T-cell (primary cell): ENCODE measurements at regions not wholly inside any gene's neighbourhood (a gene's known extent, or its start where the extent isn't known, plus 50 kb on each side); places are given as distances from the start of the nearest gene placed in this dataset.

Experiments
- ATAC-seq, 4 experiments: fragments of 200-7000 bp in 3 of 4; fragments of 150-1000 bp in 1 of 4; cut with Tn5 transposase; replicated peaks in 1 of 4; 1 replicate in 3 of 4; 2 replicates in 1 of 4; pipeline ENCODE4 v1.10.0; 2021; ENCODE audit warnings: moderate library complexity in 3 of 4, mild to moderate bottlenecking in 2 of 4, moderate number of reproducible peaks in 1 of 4
- CTCF ChIA-PET, 2 donors: fragments of 300-600 bp; sonication (Branson Sonifier 250); formaldehyde crosslinking; loops; one replicate each; lab custom pipeline; 2022; ENCODE audit warnings: antibody characterized with exemption in 2 of 2; lab: Charles Lee
- POLR2A ChIA-PET, 2 donors: fragments of 300-600 bp; sonication (Branson Sonifier 250); formaldehyde crosslinking; loops; one replicate each; lab custom pipeline; 2022; ENCODE audit warnings: antibody characterized with exemption in 2 of 2; lab: Charles Lee
- DNase-seq, 35 experiments: peaks; one replicate each; pipeline versions ENCODE4 v3.0.0 to v3.0.0-alpha.2; 2013 to 2023
- H3K27ac ChIP-seq: one replicate; pipeline ENCODE4 v1.5.1; 2013; ENCODE audit warnings: low read length
- H3K27me3 ChIP-seq, 2 experiments: replicated peaks in 1 of 2; 1 replicate in 1 of 2; 2 replicates in 1 of 2; pipeline versions ENCODE4 v1.6.1 to v1.7.0; 2013; ENCODE audit warnings: low read length in 1 of 2, mixed read lengths in 1 of 2; ENCODE audit not compliant: control insufficient read depth in 2 of 2, insufficient read depth in 2 of 2; ENCODE audit errors: extremely low read depth in 1 of 2
- H3K36me3 ChIP-seq, 2 donors: 1 replicate in 1 of 2; 2 replicates in 1 of 2; pipeline versions ENCODE4 v1.6.1 to v1.7.0; 2013; ENCODE audit warnings: low read length in 1 of 2; ENCODE audit not compliant: control insufficient read depth in 2 of 2, insufficient read depth in 1 of 2; ENCODE audit errors: extremely low read depth in 1 of 2
- H3K4me1 ChIP-seq, 2 experiments: 1 replicate in 1 of 2; 2 replicates in 1 of 2; pipeline versions ENCODE4 v1.6.1 to v1.7.0; 2013; ENCODE audit warnings: low read length in 2 of 2, mixed read lengths in 1 of 2; ENCODE audit not compliant: insufficient read depth in 2 of 2, control insufficient read depth in 1 of 2; ENCODE audit errors: extremely low read depth in 1 of 2
- H3K4me3 ChIP-seq, 2 donors: 1 replicate in 1 of 2; 2 replicates in 1 of 2; pipeline versions ENCODE4 v1.5.1 to v1.7.0; 2013; ENCODE audit warnings: mild to moderate bottlenecking in 2 of 2, low read length in 1 of 2, moderate library complexity in 1 of 2; ENCODE audit not compliant: control insufficient read depth in 1 of 2; ENCODE audit errors: extremely low read depth in 1 of 2
- H3K9me3 ChIP-seq: 2 replicates; pipeline ENCODE4 v1.7.0; 2013
- H3K27ac Mint-ChIP-seq, 2 donors: one replicate each; pipeline ENCODE4 v1.8.0; 2020 to 2021; ENCODE audit warnings: mild to moderate bottlenecking in 2 of 2, mixed read lengths in 2 of 2
- H3K27me3 Mint-ChIP-seq, 2 donors: one replicate each; pipeline ENCODE4 v1.8.0; 2021 to 2022; ENCODE audit warnings: mixed read lengths in 2 of 2
- H3K36me3 Mint-ChIP-seq: one replicate; pipeline ENCODE4 v1.8.0; 2021; ENCODE audit warnings: mixed read lengths
- H3K4me1 Mint-ChIP-seq, 3 donors: one replicate each; pipeline ENCODE4 v1.8.0; 2020 to 2022; ENCODE audit warnings: mixed read lengths in 3 of 3, mild to moderate bottlenecking in 1 of 3
- H3K4me3 Mint-ChIP-seq, 3 donors: one replicate each; pipeline ENCODE4 v1.8.0; 2020 to 2022; ENCODE audit warnings: mild to moderate bottlenecking in 3 of 3, mixed read lengths in 3 of 3, moderate library complexity in 3 of 3
- H3K9me3 Mint-ChIP-seq, 3 donors: one replicate each; pipeline ENCODE4 v1.8.0; 2020 to 2022; ENCODE audit warnings: mixed read lengths in 3 of 3
- WGBS: methylation state at CpG from one replicate; pipeline ENCODE4 v1.1.5; 2013; ENCODE audit warnings: missing lambda C conversion rate; ENCODE audit not compliant: insufficient coverage; 5-methylcytosine and 5-hydroxymethylcytosine counted together

DNA sequence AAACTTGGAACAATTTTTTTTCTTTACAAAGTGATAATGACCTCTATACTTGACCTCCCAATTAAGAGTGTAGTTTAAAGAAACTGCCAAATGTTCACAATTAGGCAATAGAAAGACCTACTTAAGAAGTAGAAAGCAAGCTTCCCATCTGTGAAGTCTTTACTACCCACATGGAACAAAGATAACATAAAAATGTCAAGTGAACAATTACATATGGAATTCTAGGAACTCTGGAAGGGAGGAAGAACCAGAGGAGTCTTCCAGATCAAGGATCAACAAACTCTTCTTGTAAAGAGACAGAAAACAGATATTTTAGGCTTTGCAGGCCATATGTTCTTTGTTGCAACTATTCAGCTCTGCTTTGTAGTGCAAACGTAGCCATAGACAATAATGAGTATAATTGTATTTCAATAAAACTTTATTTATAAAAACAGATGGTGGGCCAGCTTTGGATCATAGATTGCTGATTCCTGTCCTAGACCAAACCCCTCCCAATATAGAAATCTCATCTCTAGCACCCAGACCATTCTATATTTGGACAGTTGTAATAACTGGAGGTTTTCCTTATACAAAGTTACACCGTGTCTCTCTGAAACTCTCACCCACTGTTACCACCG, 68.4 kb upstream of the MAGI3 start:
- no peak for ATAC-seq
- CTCF ChIA-PET = interaction anchor here in 1 of 2 donors (0.7 kb wide), 1 partner anchor 25 kb away, joined by 4 read pairs; no protein-coding TSS in a partner anchor

DNA sequence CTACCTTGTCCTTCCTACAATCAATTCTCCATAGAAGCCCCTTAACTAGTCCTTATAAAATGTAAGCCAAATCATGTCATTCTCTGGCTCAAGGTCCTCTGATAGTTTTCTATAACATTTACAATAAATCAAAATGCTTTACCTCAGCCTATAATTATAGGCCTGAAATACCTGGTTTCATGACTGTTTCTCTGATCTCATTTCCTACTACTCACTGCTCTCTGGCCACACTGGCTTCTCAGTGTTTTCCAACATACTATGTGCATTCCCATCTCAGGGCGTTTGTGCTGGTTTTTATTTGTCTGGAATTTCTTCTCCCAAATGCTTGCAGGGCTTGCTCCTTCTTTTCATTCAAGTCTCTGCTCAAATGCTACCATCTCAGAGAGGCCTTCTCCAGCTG, 67.9 kb upstream of the MAGI3 start:
- CTCF ChIA-PET = no interaction called here
- POLR2A ChIA-PET = no interaction called here
- Histone ChIP-seq H3K27ac (no peak overlapping the region), H3K27me3 (no peaks in the 10 kb centered on the region), H3K9me3 (no peaks in the 10 kb centered on the region), H3K4me3 (no peak overlapping the region), H3K4me1 (no peaks in the 10 kb centered on the region), H3K36me3 (no peaks in the 10 kb centered on the region)
- no peak for DNase-seq
- no CpG with 5 or more reads among the region's 1 CpG for WGBS
- H3K4me1 Mint-ChIP-seq = no peaks in the 10 kb centered on the region
- H3K4me3 Mint-ChIP-seq = no peak overlapping the region
- H3K27me3 Mint-ChIP-seq = no peaks in the 10 kb centered on the region
- H3K36me3 Mint-ChIP-seq = no peaks in the 10 kb centered on the region
- ATAC-seq = no peak
- no peak overlapping the region for H3K27ac Mint-ChIP-seq
- no peaks in the 10 kb centered on the region for H3K9me3 Mint-ChIP-seq

More for the DNA sequence above, 68.4 kb upstream of the MAGI3 start:
- no peak overlapping the region for H3K27ac Mint-ChIP-seq
- Histone ChIP-seq H3K36me3 (no peaks in the 10 kb centered on the region), H3K27me3 (no peaks in the 10 kb centered on the region), H3K4me3 (no peak overlapping the region), H3K9me3 (no peaks in the 10 kb centered on the region), H3K4me1 (no peaks in the 10 kb centered on the region), H3K27ac (no peak overlapping the region)
- no peaks in the 10 kb centered on the region for H3K27me3 Mint-ChIP-seq
- H3K4me1 Mint-ChIP-seq = no peaks in the 10 kb centered on the region
- no peaks in the 10 kb centered on the region for H3K36me3 Mint-ChIP-seq
- WGBS = 93% methylated on average over 2 of the region's 3 CpGs
- DNase-seq = no peak
- no peaks in the 10 kb centered on the region for H3K9me3 Mint-ChIP-seq
- H3K4me3 Mint-ChIP-seq = no peak overlapping the region
- POLR2A ChIA-PET = no interaction called here

DNA sequence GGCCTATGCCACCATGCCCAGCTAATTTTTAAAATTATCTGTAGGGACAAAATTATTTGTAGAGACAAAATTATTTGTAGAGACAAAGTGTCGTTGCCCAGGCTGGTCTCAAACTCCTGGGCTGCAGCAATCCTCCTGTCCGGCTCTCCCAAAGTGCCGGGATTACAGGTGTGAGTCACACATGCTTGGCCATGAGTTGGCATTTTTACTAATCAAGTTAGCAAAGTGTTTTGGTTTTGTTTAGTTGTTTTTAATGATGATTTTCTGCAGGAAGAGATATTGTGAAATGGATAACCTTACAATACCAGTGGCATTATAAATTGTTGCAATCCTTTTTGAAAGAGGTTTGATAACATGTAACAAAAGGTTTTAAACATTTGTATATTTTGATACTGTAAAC, 65.3 kb upstream of the MAGI3 start:
- Histone ChIP-seq H3K27me3 (no peaks in the 10 kb centered on the region), H3K4me1 (no peaks in the 10 kb centered on the region), H3K4me3 (no peak overlapping the region), H3K27ac (no peak overlapping the region), H3K36me3 (no peaks in the 10 kb centered on the region), H3K9me3 (no peaks in the 10 kb centered on the region)
- ChIA-PET CTCF (no interaction called here), POLR2A (no interaction called here)
- Mint-ChIP-seq H3K36me3 (no peaks in the 10 kb centered on the region), H3K4me3 (no peak overlapping the region), H3K9me3 (no peaks in the 10 kb centered on the region), H3K27me3 (no peaks in the 10 kb centered on the region), H3K4me1 (no peaks in the 10 kb centered on the region), H3K27ac (no peak overlapping the region)
- DNase-seq (no peak), ATAC-seq (no peak)
- WGBS = 84% methylated on average over 3 of the region's 3 CpGs

DNA sequence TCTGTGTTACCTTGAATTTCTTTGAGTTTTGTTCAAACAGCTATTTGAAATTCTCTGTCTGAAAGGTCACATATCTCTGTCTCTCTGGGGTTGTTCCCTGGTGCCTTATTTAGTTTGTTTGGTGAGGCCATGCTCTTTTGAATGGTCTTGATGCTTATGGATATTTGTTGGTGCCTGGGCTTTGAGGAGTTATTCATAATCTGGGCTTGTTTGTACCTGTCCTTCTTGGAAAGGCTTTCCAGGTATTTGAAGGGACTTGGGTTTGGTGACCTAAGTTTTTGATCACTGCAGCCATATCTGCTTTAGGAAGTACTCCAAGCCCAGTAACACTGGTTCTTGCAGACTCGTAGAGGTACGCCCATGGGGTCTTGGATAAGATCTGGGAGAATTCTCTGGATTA, 63.3 kb upstream of the MAGI3 start:
- Histone ChIP-seq H3K4me3 (no peak overlapping the region), H3K27me3 (peaks cover 0 to under 1% of the 10 kb centered on the region in 2 experiments), H3K9me3 (no peaks in the 10 kb centered on the region), H3K4me1 (no peaks in the 10 kb centered on the region), H3K27ac (no peak overlapping the region), H3K36me3 (no peaks in the 10 kb centered on the region)
- WGBS = no CpG with 5 or more reads among the region's 2 CpGs
- POLR2A ChIA-PET = no interaction called here
- CTCF ChIA-PET = no interaction called here
- Mint-ChIP-seq H3K36me3 (no peaks in the 10 kb centered on the region), H3K4me3 (no peak overlapping the region), H3K4me1 (no peaks in the 10 kb centered on the region), H3K27me3 (peaks cover 0 to 3% of the 10 kb centered on the region in 2 donors), H3K9me3 (no peaks in the 10 kb centered on the region), H3K27ac (no peak overlapping the region)
- ATAC-seq (no peak), DNase-seq (no peak)

DNA sequence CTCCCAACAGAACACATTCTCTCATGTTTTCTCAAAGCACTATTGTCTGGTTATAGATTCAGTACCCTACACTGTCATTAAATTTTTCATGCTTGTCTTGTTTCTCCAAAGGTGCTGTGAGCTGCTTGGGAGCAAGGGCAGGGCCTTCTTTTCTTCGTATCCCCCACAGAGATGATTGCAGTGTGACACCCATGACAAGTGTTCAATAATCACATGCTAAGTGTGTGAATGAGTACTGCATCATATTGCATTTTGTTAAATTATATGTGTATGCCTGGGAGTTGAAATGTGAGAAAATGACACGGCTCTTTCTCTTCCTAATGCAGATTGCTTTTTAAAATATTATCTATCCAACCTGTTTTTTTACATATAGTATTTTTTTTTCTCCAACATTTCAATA, 57.3 kb upstream of the MAGI3 start:
- POLR2A ChIA-PET = no interaction called here
- no peak overlapping the region for H3K4me3 Mint-ChIP-seq
- H3K4me1 ChIP-seq = no peaks in the 10 kb centered on the region
- no peaks in the 10 kb centered on the region for H3K9me3 Mint-ChIP-seq
- H3K9me3 ChIP-seq = no peaks in the 10 kb centered on the region
- H3K27me3 ChIP-seq = peaks cover 0 to 4% of the 10 kb centered on the region in 2 experiments
- ATAC-seq (no peak), DNase-seq (no peak)
- H3K36me3 ChIP-seq = no peaks in the 10 kb centered on the region
- H3K27me3 Mint-ChIP-seq = peaks cover 3 to 16% of the 10 kb centered on the region in 2 donors
- no CpG with 5 or more reads among the region's 2 CpGs for WGBS
- CTCF ChIA-PET = interaction anchor here in 1 of 2 donors (1.0 kb wide), 1 partner anchor 121 kb away, joined by 3 read pairs; no protein-coding TSS in a partner anchor
- no peak overlapping the region for H3K27ac Mint-ChIP-seq
- no peaks in the 10 kb centered on the region for H3K4me1 Mint-ChIP-seq
- H3K36me3 Mint-ChIP-seq = no peaks in the 10 kb centered on the region
- no peak overlapping the region for H3K27ac ChIP-seq
- no peak overlapping the region for H3K4me3 ChIP-seq

DNA sequence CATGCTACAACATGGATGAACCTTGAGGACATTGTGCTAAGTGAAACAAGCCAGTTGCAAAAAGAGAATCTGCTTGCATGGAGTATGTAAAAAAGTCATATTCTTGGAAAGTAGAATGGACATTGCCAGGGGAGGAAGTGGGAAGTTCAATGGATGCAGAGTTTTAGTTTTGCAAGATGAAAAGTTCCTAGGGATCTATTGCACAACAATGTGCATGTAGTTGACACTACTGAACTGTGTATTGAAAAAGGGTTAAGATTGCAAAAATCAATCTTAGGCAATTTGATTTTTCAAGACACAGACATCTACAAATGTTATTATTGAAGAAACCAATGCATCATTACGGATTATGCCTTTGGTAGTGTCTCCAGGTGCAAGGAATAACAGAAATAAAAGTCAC, 50.3 kb upstream of the MAGI3 start:
- H3K4me3 ChIP-seq = no peak overlapping the region
- no peaks in the 10 kb centered on the region for H3K36me3 ChIP-seq
- ChIA-PET CTCF (no interaction called here), POLR2A (no interaction called here)
- H3K27ac ChIP-seq = no peak overlapping the region
- H3K9me3 Mint-ChIP-seq = peaks cover 0 to 4% (median 0%) of the 10 kb centered on the region in 3 donors
- H3K27ac Mint-ChIP-seq = no peak overlapping the region
- H3K4me1 Mint-ChIP-seq = no peaks in the 10 kb centered on the region
- no peak overlapping the region for H3K4me3 Mint-ChIP-seq
- no peaks in the 10 kb centered on the region for H3K4me1 ChIP-seq
- H3K9me3 ChIP-seq = no peaks in the 10 kb centered on the region
- peaks cover 15 to 25% of the 10 kb centered on the region in 2 donors for H3K27me3 Mint-ChIP-seq
- no peaks in the 10 kb centered on the region for H3K27me3 ChIP-seq
- ATAC-seq (no peak), DNase-seq (no peak)
- no CpG with 5 or more reads among the region's 1 CpG for WGBS
- H3K36me3 Mint-ChIP-seq = no peaks in the 10 kb centered on the region
